HepG2 (cell line): ENCODE measurements at regions not wholly inside any gene's neighbourhood (a gene's known extent, or its start where the extent isn't known, plus 50 kb on each side); places are given as distances from the start of the nearest gene placed in this dataset.

Experiments used
- DNMT3B ChIP-seq: conservative IDR thresholded peaks from 2 replicates; pipeline ENCODE4 v1.6.1; 2016; ENCODE audit warnings: missing biosample characterization, control low read depth
- HNF1A ChIP-seq, 2 experiments: sonication (generic) in 1 of 2; formaldehyde crosslinking in 1 of 2; IDR thresholded peaks; 2 replicates each; pipeline versions ENCODE4 v1.4.0 to v1.6.1; 2016 to 2020; ENCODE audit warnings: borderline replicate concordance in 1 of 2, low read depth in 1 of 2, mild to moderate bottlenecking in 1 of 2, missing genetic modification reagents in 1 of 2
- KDM3A ChIP-seq: IDR thresholded peaks from 2 replicates; pipeline ENCODE4 v1.6.1; 2018; ENCODE audit warnings: low read depth, missing compliant biosample characterization
- POLR2A ChIP-seq, 2 experiments: IDR thresholded peaks; 2 replicates each; pipeline ENCODE4 v1.6.1; 2011; ENCODE audit warnings: low read depth in 2 of 2, low read length in 2 of 2, mild to moderate bottlenecking in 1 of 2, moderate library complexity in 1 of 2; ENCODE audit not compliant: insufficient read depth in 1 of 2
- RXRA ChIP-seq: sonication (generic); formaldehyde crosslinking; IDR thresholded peaks from 2 replicates; pipeline ENCODE4 v1.5.1; 2020; ENCODE audit warnings: missing genetic modification reagents
- SOX5 ChIP-seq: IDR thresholded peaks from 2 replicates; pipeline ENCODE4 v1.6.1; 2016; ENCODE audit warnings: borderline replicate concordance
- YY1 ChIP-seq: IDR thresholded peaks from 2 replicates; pipeline ENCODE4 v1.6.1; 2011; ENCODE audit warnings: low read length, low read depth, moderate library complexity, mild to moderate bottlenecking; ENCODE audit not compliant: insufficient read depth, insufficient replicate concordance
- ZNF660 ChIP-seq: sonication (generic); formaldehyde crosslinking; IDR thresholded peaks from 2 replicates; pipeline ENCODE4 v1.5.1; 2020; ENCODE audit warnings: mild to moderate bottlenecking, low read depth, missing genetic modification reagents, borderline replicate concordance
- TF ChIP-seq, protein P1 (sequence below): sonication (generic); formaldehyde crosslinking; IDR thresholded peaks from 2 replicates; pipeline ENCODE4 v1.5.0; 2020; ENCODE audit warnings: mild to moderate bottlenecking, missing genetic modification reagents, moderate library complexity
- TF ChIP-seq, protein P2 (sequence below), 2 experiments: IDR thresholded peaks; 2 replicates each; pipeline ENCODE4 v1.6.1; 2011 to 2012; ENCODE audit warnings: low read length in 2 of 2, borderline replicate concordance in 1 of 2, low read depth in 1 of 2, mild to moderate bottlenecking in 1 of 2, moderate library complexity in 1 of 2

DNA sequence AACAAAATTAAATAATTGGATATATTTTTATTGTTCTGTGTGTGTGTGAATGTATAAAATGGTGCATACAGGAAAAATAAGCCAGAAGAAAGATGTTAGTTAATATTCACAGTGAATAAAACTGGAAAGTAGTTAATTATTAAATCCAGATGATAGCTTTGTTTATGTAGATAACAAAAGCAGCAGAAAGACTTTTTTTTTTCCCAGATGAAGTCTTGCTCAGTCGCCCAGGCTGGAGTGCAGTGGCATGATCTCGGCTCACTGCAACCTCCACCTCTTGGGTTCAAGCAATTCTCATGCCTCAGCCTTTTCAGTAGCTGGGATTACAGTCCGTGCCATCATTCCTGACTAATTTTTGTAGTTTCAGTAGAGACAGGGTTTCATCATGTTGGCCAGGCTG, 140.1 kb downstream of the ZNF486 start:
- TF ChIP-seq KDM3A (CRISPR knock-in tag), result no peak
- TF ChIP-seq DNMT3B (CRISPR knock-in tag), result no peak
- TF ChIP-seq, protein P1, sequence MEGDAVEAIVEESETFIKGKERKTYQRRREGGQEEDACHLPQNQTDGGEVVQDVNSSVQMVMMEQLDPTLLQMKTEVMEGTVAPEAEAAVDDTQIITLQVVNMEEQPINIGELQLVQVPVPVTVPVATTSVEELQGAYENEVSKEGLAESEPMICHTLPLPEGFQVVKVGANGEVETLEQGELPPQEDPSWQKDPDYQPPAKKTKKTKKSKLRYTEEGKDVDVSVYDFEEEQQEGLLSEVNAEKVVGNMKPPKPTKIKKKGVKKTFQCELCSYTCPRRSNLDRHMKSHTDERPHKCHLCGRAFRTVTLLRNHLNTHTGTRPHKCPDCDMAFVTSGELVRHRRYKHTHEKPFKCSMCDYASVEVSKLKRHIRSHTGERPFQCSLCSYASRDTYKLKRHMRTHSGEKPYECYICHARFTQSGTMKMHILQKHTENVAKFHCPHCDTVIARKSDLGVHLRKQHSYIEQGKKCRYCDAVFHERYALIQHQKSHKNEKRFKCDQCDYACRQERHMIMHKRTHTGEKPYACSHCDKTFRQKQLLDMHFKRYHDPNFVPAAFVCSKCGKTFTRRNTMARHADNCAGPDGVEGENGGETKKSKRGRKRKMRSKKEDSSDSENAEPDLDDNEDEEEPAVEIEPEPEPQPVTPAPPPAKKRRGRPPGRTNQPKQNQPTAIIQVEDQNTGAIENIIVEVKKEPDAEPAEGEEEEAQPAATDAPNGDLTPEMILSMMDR (CRISPR knock-in tag), result no peak
- TF ChIP-seq SOX5 (CRISPR knock-in tag), result no peak
- no peak for TF ChIP-seq ZNF660 (CRISPR knock-in tag)
- no peak for TF ChIP-seq YY1
- TF ChIP-seq RXRA (CRISPR knock-in tag), result no peak
- TF ChIP-seq POLR2A (IDR thresholded peaks at IDR 0.05; ENCODE audit: insufficient read depth in 1 of 2, low read depth in 2 of 2, low read length in 2 of 2), result no peak
- TF ChIP-seq, protein P2, sequence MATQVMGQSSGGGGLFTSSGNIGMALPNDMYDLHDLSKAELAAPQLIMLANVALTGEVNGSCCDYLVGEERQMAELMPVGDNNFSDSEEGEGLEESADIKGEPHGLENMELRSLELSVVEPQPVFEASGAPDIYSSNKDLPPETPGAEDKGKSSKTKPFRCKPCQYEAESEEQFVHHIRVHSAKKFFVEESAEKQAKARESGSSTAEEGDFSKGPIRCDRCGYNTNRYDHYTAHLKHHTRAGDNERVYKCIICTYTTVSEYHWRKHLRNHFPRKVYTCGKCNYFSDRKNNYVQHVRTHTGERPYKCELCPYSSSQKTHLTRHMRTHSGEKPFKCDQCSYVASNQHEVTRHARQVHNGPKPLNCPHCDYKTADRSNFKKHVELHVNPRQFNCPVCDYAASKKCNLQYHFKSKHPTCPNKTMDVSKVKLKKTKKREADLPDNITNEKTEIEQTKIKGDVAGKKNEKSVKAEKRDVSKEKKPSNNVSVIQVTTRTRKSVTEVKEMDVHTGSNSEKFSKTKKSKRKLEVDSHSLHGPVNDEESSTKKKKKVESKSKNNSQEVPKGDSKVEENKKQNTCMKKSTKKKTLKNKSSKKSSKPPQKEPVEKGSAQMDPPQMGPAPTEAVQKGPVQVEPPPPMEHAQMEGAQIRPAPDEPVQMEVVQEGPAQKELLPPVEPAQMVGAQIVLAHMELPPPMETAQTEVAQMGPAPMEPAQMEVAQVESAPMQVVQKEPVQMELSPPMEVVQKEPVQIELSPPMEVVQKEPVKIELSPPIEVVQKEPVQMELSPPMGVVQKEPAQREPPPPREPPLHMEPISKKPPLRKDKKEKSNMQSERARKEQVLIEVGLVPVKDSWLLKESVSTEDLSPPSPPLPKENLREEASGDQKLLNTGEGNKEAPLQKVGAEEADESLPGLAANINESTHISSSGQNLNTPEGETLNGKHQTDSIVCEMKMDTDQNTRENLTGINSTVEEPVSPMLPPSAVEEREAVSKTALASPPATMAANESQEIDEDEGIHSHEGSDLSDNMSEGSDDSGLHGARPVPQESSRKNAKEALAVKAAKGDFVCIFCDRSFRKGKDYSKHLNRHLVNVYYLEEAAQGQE (IDR thresholded peaks at IDR 0.05; ENCODE audit: borderline replicate concordance in 1 of 2, low read depth in 1 of 2, low read length in 2 of 2), result no peak
- no peak for TF ChIP-seq HNF1A (IDR thresholded peaks at IDR 0.05; ENCODE audit: low read depth)
- no peak for TF ChIP-seq HNF1A (CRISPR knock-in tag; IDR thresholded peaks at IDR 0.05; ENCODE audit: borderline replicate concordance)
